ENCODE measurements at regions not wholly inside any gene's neighbourhood (a gene's known extent, or its start where the extent isn't known, plus 50 kb on each side); places are given as distances from the start of the nearest gene placed in this dataset.

GRCh38 chr2:600542-601386 is 76.4 kb downstream of the TMEM18 start:
- H3K4me3 ChIP-seq, result no peak overlapping the region
- WGBS (ENCODE audit: insufficient coverage, insufficient replicate concordance, low lambda C conversion rate, missing lambda C conversion rate), result 44% methylated on average over 23 of the region's 23 CpGs
- in situ Hi-C loops (cut with MboI), result no loop called here
- RAD21 ChIA-PET (ENCODE audit: unreplicated experiment), result no interaction called here
- no peaks in the 10 kb centered on the region for H3K79me2 ChIP-seq (ENCODE audit: control insufficient read depth, insufficient read depth, low read length)
- FAIRE-seq (no peak), DNase-seq (ENCODE audit: low read depth, low spot score) (no peak), ATAC-seq (no peak)
- H3K36me3 ChIP-seq (ENCODE audit: control insufficient read depth in 2 of 2, insufficient read depth in 2 of 2, low read length in 1 of 2), result no peaks in the 10 kb centered on the region
- H3K27ac ChIP-seq (ENCODE audit: control insufficient read depth, insufficient read depth), result no peak overlapping the region
- intact Hi-C loops (cut with micrococcal nuclease; ENCODE audit: unreplicated experiment), result no loop called here
- POLR2A ChIA-PET, result no interaction called here
- no TSS peak for BruUV-seq (replicated peaks)
- H3K27me3 ChIP-seq (replicated peaks in 1 of 2; ENCODE audit: control insufficient read depth in 2 of 2, insufficient read depth in 2 of 2, low read length in 1 of 2), result no peaks in the 10 kb centered on the region
- no peaks in the 10 kb centered on the region for H3K4me1 ChIP-seq (ENCODE audit: control insufficient read depth, insufficient read depth, low read length)
- no peaks in the 10 kb centered on the region for H4K20me1 ChIP-seq (ENCODE audit: control insufficient read depth, insufficient read depth)
- SMC1A ChIA-PET (ENCODE audit: uncharacterized antibody, unreplicated experiment), result no interaction called here
- no peak overlapping the region for H3K9ac ChIP-seq (ENCODE audit: control insufficient read depth, insufficient read depth, low read length)
- H3K4me2 ChIP-seq (ENCODE audit: control insufficient read depth, insufficient read depth), result no peak overlapping the region
- H3K9me3 ChIP-seq (replicated peaks; ENCODE audit: control insufficient read depth, insufficient read depth, low read length), result no peaks in the 10 kb centered on the region; the same call in 2 of the 3 replicates
- TF ChIP-seq NFYB (IDR thresholded peaks at IDR 0.05; ENCODE audit: insufficient read depth, low read depth, low read length), result peak; percentile 40; the same call in 1 of the 2 replicates
- no peak for TF ChIP-seq NFXL1 (IDR thresholded peaks at IDR 0.05; ENCODE audit: borderline replicate concordance)
- TF ChIP-seq FOS (IDR thresholded peaks at IDR 0.05; ENCODE audit: borderline replicate concordance, extremely low read depth, insufficient read length), result no peak
- TF ChIP-seq HDAC6 (IDR thresholded peaks at IDR 0.05; ENCODE audit: unreplicated experiment), result no peak
- peak; percentile 31 for TF ChIP-seq SP1 (IDR thresholded peaks at IDR 0.05; ENCODE audit: low read depth, low read length)
- TF ChIP-seq EZH2 (IDR thresholded peaks at IDR 0.05; ENCODE audit: borderline replicate concordance, control insufficient read depth, low read depth, low read length), result no peak
- CTCF ChIA-PET, result no interaction called here
- no peak overlapping the region for H2AFZ ChIP-seq (ENCODE audit: control insufficient read depth, low read depth, low read length)

DNA sequence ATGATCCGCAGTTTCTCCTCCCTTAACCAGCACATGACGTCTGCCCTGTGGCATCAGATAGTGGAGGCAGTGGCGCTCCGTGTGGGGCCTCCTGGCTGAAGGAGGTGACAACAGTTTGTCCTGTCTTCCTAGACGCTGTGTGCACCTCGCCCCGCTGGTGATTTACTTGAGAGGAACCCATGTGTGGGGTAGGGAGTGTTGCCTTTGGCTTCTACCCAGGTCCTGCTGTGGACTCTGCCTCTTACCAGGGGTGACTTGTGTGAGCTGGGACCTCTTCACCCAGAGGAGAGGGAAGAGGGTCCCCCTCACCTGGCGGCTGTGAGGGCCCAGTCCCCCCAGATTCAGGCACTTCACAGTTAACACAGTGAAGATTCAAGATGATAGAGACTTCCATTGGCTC is 77.6 kb downstream of the TMEM18 start:
- no peaks in the 10 kb centered on the region for H3K36me3 ChIP-seq (ENCODE audit: control insufficient read depth in 2 of 2, insufficient read depth in 2 of 2, low read length in 1 of 2)
- no peaks in the 10 kb centered on the region for H3K9me3 ChIP-seq (replicated peaks; ENCODE audit: control insufficient read depth, insufficient read depth, low read length)
- no peak for FAIRE-seq
- no peaks in the 10 kb centered on the region for H3K27me3 ChIP-seq (replicated peaks in 1 of 2; ENCODE audit: control insufficient read depth in 2 of 2, insufficient read depth in 2 of 2, low read length in 1 of 2)
- H3K4me3 ChIP-seq, result no peak overlapping the region
- H4K20me1 ChIP-seq (ENCODE audit: control insufficient read depth, insufficient read depth), result no peaks in the 10 kb centered on the region
- no TSS peak for BruUV-seq (replicated peaks)
- ChIA-PET RAD21 (ENCODE audit: unreplicated experiment) (no interaction called here), SMC1A (ENCODE audit: uncharacterized antibody, unreplicated experiment) (no interaction called here), POLR2A (no interaction called here), CTCF (no interaction called here)
- no peaks in the 10 kb centered on the region for H3K4me1 ChIP-seq (ENCODE audit: control insufficient read depth, insufficient read depth, low read length)
- no peak overlapping the region for H3K9ac ChIP-seq (ENCODE audit: control insufficient read depth, insufficient read depth, low read length)
- no peak overlapping the region for H3K27ac ChIP-seq (ENCODE audit: control insufficient read depth, insufficient read depth)
- H3K79me2 ChIP-seq (ENCODE audit: control insufficient read depth, insufficient read depth, low read length), result no peaks in the 10 kb centered on the region
- in situ Hi-C loops (cut with MboI) (no loop called here), intact Hi-C loops (cut with micrococcal nuclease; ENCODE audit: unreplicated experiment) (no loop called here)
- WGBS (ENCODE audit: insufficient coverage, insufficient replicate concordance, low lambda C conversion rate, missing lambda C conversion rate), result 52% methylated on average over 8 of the region's 8 CpGs
- no peak overlapping the region for H2AFZ ChIP-seq (ENCODE audit: control insufficient read depth, low read depth, low read length)
- DNase-seq (ENCODE audit: low read depth, low spot score), result no peak
- ATAC-seq, result no peak
- no peak overlapping the region for H3K4me2 ChIP-seq (ENCODE audit: control insufficient read depth, insufficient read depth)
- TF ChIP-seq ESRRA (IDR thresholded peaks at IDR 0.05; ENCODE audit: low read length), result no peak
- no peak for TF ChIP-seq E2F8 (IDR thresholded peaks at IDR 0.05; ENCODE audit: low read depth, partially characterized antibody)
- no peak for TF ChIP-seq EP300 (IDR thresholded peaks at IDR 0.05; ENCODE audit: borderline replicate concordance in 1 of 2, control insufficient read depth in 1 of 2, low read depth in 2 of 2, low read length in 2 of 2)
- TF ChIP-seq, protein P1, sequence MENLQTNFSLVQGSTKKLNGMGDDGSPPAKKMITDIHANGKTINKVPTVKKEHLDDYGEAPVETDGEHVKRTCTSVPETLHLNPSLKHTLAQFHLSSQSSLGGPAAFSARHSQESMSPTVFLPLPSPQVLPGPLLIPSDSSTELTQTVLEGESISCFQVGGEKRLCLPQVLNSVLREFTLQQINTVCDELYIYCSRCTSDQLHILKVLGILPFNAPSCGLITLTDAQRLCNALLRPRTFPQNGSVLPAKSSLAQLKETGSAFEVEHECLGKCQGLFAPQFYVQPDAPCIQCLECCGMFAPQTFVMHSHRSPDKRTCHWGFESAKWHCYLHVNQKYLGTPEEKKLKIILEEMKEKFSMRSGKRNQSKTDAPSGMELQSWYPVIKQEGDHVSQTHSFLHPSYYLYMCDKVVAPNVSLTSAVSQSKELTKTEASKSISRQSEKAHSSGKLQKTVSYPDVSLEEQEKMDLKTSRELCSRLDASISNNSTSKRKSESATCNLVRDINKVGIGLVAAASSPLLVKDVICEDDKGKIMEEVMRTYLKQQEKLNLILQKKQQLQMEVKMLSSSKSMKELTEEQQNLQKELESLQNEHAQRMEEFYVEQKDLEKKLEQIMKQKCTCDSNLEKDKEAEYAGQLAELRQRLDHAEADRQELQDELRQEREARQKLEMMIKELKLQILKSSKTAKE (IDR thresholded peaks at IDR 0.05; ENCODE audit: low read depth, poor library complexity, severe bottlenecking), result no peak
- no peak for TF ChIP-seq MYB (IDR thresholded peaks at IDR 0.05; ENCODE audit: borderline replicate concordance, low read depth, low read length)

Data from GM12878 (cell line).